ENCODE measurements at regions not wholly inside any gene's neighbourhood (a gene's known extent, or its start where the extent isn't known, plus 50 kb on each side); places are given as distances from the start of the nearest gene placed in this dataset.

DNA sequence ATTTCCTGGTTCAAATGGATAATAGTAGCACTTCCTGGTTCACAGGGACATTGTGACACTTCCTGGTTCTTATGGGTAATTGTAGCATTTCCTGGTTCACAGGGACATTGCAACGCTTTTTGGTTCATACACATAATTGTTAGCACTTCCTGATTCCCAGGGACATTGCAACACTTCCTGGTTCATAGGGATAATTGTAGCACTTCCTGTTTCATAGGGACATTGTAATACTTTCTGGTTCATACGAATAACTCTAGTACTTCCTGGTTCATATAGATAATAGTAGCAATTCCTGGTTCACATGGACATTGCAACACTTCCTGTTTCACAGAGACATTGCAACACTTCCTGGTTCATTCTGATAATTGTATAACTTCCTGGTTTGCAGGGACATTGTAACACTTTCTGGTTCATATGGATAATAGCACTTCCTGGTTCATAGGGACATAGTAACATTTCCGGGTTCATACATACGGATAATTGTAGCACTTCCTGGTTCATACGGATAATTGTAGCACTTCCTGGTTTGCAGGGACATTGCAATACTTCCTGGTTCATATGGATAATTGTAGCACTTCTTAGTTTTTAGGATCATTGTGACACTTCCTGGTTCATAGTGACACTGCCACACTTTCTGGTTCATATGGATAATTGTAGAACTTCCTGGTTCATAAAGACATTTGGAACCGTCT, 61.6 kb upstream of the CD99 start:
- no peak overlapping the region for H3K4me3 ChIP-seq (ENCODE audit: low read depth, low read length)
- TF ChIP-seq, protein P1, sequence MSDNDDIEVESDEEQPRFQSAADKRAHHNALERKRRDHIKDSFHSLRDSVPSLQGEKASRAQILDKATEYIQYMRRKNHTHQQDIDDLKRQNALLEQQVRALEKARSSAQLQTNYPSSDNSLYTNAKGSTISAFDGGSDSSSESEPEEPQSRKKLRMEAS (IDR thresholded peaks at IDR 0.05; ENCODE audit: low read depth, low read length): no peak
- TF ChIP-seq, protein P2, sequence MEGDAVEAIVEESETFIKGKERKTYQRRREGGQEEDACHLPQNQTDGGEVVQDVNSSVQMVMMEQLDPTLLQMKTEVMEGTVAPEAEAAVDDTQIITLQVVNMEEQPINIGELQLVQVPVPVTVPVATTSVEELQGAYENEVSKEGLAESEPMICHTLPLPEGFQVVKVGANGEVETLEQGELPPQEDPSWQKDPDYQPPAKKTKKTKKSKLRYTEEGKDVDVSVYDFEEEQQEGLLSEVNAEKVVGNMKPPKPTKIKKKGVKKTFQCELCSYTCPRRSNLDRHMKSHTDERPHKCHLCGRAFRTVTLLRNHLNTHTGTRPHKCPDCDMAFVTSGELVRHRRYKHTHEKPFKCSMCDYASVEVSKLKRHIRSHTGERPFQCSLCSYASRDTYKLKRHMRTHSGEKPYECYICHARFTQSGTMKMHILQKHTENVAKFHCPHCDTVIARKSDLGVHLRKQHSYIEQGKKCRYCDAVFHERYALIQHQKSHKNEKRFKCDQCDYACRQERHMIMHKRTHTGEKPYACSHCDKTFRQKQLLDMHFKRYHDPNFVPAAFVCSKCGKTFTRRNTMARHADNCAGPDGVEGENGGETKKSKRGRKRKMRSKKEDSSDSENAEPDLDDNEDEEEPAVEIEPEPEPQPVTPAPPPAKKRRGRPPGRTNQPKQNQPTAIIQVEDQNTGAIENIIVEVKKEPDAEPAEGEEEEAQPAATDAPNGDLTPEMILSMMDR (IDR thresholded peaks at IDR 0.05; ENCODE audit: low read depth, low read length): no peak
- TF ChIP-seq MYC (IDR thresholded peaks at IDR 0.05; ENCODE audit: low read depth, low read length) (no peak), POLR2A (IDR thresholded peaks at IDR 0.05; ENCODE audit: extremely low read depth, insufficient read length) (no peak)
- no peak for DNase-seq (ENCODE audit: low read depth)

DNA sequence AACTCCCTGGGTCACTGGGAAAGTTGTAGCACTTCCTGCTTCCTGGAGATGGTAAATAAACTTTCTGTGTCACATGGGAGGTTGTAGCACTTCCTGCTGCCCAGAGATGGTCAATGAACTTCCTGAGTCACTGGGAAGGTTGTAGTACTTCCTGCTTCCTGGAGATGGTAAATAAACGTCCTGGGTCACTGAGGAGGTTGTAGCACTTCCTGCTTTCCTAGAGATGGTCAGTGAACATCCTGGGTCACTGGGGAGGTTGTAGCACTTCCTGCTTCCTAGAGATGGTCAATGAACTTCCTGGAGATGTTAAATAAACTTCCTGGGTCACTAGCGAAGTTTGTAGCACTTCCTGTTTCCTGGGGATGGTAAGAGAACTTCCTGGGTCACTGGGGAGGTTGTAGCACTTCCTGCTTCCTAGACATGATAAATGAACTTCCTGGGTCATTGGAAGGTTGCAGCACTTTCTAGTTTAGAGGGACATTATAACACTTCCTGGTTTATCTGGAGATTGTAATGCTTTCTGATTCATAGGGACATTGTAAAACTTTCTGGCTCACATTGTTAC, 62.3 kb upstream of the CD99 start:
- no peak overlapping the region for H3K4me3 ChIP-seq (ENCODE audit: low read depth, low read length)
- TF ChIP-seq POLR2A (IDR thresholded peaks at IDR 0.05; ENCODE audit: extremely low read depth, insufficient read length) (no peak), MYC (IDR thresholded peaks at IDR 0.05; ENCODE audit: low read depth, low read length) (no peak)
- TF ChIP-seq, protein P2 (IDR thresholded peaks at IDR 0.05; ENCODE audit: low read depth, low read length): no peak
- TF ChIP-seq, protein P1 (IDR thresholded peaks at IDR 0.05; ENCODE audit: low read depth, low read length): no peak
- no peak for DNase-seq (ENCODE audit: low read depth)

DNA sequence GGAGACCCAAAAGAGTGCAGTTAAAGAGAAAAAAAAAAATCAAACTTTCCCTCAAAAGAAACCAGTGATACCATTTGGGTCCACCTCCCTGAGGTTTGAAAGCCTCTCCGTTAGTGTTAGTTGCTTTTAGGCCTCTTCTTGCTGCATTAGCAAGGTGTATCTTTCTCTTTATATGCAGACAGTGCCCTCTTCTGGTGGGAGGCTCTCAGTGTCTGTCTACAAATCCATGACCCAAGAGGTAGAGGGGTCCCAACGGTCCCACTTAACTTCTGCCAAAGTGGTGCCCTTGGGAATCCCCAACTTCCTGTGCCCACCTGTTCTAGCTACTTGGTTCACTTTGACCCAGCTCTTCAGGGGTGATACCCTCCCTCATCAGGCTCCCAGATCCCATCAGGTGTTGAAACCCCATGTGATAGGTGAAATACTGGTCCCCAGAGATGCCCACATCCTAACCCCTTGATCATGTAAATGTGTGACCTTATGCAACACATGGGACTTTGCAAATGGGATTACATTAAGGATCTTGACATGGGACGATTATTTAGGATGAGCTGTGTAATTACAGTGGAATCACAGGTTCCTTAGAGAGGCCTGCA, 63.7 kb upstream of the CD99 start:
- DNase-seq (ENCODE audit: low read depth): peak; percentile 65
- TF ChIP-seq MYC (IDR thresholded peaks at IDR 0.05; ENCODE audit: low read depth, low read length) (no peak), POLR2A (IDR thresholded peaks at IDR 0.05; ENCODE audit: extremely low read depth, insufficient read length) (no peak)
- TF ChIP-seq, protein P1 (IDR thresholded peaks at IDR 0.05; ENCODE audit: low read depth, low read length): no peak
- TF ChIP-seq, protein P2 (IDR thresholded peaks at IDR 0.05; ENCODE audit: low read depth, low read length): peak; percentile 30
- no peak overlapping the region for H3K4me3 ChIP-seq (ENCODE audit: low read depth, low read length)

DNA sequence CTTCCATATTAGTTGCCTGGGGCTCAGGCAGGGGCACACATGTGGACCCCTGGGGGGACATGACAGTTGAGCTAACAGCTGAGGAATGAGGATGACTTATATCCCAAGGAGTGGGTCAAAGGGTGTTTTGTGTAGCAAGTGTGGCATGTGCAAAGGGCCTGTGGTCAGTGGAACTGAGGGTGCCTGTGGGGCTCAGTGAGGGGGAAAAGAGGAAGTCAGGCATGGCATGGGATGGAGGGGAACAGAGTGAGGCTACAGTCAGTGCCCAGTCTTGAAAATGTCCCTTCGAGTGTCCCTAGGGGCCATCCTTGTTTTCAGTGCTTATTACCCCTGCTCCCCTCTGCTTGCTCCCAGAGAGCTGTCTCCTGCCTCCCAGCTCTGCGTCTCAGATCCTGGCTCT, 64.3 kb upstream of the CD99 start:
- TF ChIP-seq, protein P1 (IDR thresholded peaks at IDR 0.05; ENCODE audit: low read depth, low read length): no peak
- TF ChIP-seq MYC (IDR thresholded peaks at IDR 0.05; ENCODE audit: low read depth, low read length) (no peak), POLR2A (IDR thresholded peaks at IDR 0.05; ENCODE audit: extremely low read depth, insufficient read length) (no peak)
- TF ChIP-seq, protein P2 (IDR thresholded peaks at IDR 0.05; ENCODE audit: low read depth, low read length): no peak
- no peak overlapping the region for H3K4me3 ChIP-seq (ENCODE audit: low read depth, low read length)
- no peak for DNase-seq (ENCODE audit: low read depth)

DNA sequence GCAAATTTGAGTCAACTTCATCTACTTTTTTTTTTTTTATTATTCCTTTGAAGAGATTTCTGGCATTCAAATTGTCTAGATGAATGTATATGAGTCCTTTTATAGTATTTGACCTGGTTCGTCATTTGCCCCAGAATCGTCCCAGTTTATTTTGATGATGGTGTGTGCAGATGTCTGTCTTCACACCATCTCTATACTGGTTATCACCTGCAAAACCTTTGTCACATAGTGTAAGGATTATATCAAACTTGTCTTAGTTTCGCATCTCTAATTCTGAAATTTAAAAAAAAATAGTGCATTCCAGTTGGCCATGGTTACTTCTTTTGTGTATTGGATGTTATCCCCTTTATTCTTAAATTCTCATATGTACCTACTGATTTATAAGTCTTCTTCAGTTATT, 70.5 kb upstream of the CD99 start:
- H3K4me3 ChIP-seq (ENCODE audit: low read depth, low read length): no peak overlapping the region
- TF ChIP-seq MYC (IDR thresholded peaks at IDR 0.05; ENCODE audit: low read depth, low read length) (no peak), POLR2A (IDR thresholded peaks at IDR 0.05; ENCODE audit: extremely low read depth, insufficient read length) (no peak)
- TF ChIP-seq, protein P2 (IDR thresholded peaks at IDR 0.05; ENCODE audit: low read depth, low read length): no peak
- TF ChIP-seq, protein P1 (IDR thresholded peaks at IDR 0.05; ENCODE audit: low read depth, low read length): no peak
- no peak for DNase-seq (ENCODE audit: low read depth)
